DOHH2 (cell line): ENCODE measurements at regions not wholly inside any gene's neighbourhood (a gene's known extent, or its start where the extent isn't known, plus 50 kb on each side); places are given as distances from the start of the nearest gene placed in this dataset.

Source experiments
- H3F3A ChIP-seq: fragments of 200-600 bp; sonication (generic), shearing (Covaris generic); 2 replicates; pipeline ENCODE4 v1.6.0; 2016; ENCODE audit warnings: antibody characterized with exemption, mild to moderate bottlenecking; ENCODE audit not compliant: control insufficient read depth, insufficient read depth
- H3K27ac ChIP-seq: fragments of 200-600 bp; sonication (generic); 2 replicates; pipeline ENCODE4 v1.5.1; 2014; ENCODE audit warnings: low read depth, mild to moderate bottlenecking, low read length, moderate library complexity
- H3K27me3 ChIP-seq: fragments of 200-600 bp; sonication (generic); 2 replicates; pipeline ENCODE4 v1.6.1; 2014; ENCODE audit warnings: mild to moderate bottlenecking, low read length, mixed read lengths; ENCODE audit not compliant: control insufficient read depth
- H3K36me3 ChIP-seq: fragments of 200-600 bp; sonication (generic); 2 replicates; pipeline ENCODE4 v1.6.1; 2014; ENCODE audit warnings: mild to moderate bottlenecking, low read length, moderate library complexity, mixed read lengths; ENCODE audit not compliant: control insufficient read depth
- H3K4me1 ChIP-seq: fragments of 200-600 bp; sonication (generic); 2 replicates; pipeline ENCODE4 v1.6.1; 2014; ENCODE audit warnings: mild to moderate bottlenecking, low read length, mixed read lengths; ENCODE audit not compliant: control insufficient read depth
- H3K4me2 ChIP-seq: fragments of 200-600 bp; sonication (generic); 2 replicates; pipeline ENCODE4 v1.6.0; 2014; ENCODE audit warnings: mild to moderate bottlenecking, low read length, moderate library complexity
- H3K4me3 ChIP-seq: fragments of 200-600 bp; sonication (generic); 2 replicates; pipeline ENCODE4 v1.5.1; 2014; ENCODE audit warnings: mild to moderate bottlenecking, low read length, mixed read lengths
- H3K79me2 ChIP-seq: fragments of 200-600 bp; sonication (generic); 2 replicates; pipeline ENCODE4 v1.6.1; 2014; ENCODE audit warnings: mild to moderate bottlenecking, low read length, mixed read lengths; ENCODE audit not compliant: control insufficient read depth
- H3K9me2 ChIP-seq: fragments of 200-600 bp; sonication (generic); replicated peaks from 2 replicates; pipeline ENCODE4 v1.6.1; 2014; ENCODE audit warnings: mild to moderate bottlenecking, low read length, mixed read lengths; ENCODE audit not compliant: control insufficient read depth
- H3K9me3 ChIP-seq: fragments of 200-600 bp; sonication (generic); 2 replicates; pipeline ENCODE4 v1.6.1; 2014; ENCODE audit warnings: antibody characterized with exemption, low read length, mixed read lengths; ENCODE audit not compliant: control insufficient read depth, insufficient read depth
- H4K20me1 ChIP-seq: fragments of 200-600 bp; sonication (generic); 2 replicates; pipeline ENCODE4 v1.6.0; 2014; ENCODE audit warnings: low read depth, mild to moderate bottlenecking, antibody characterized with exemption, low read length, moderate library complexity; ENCODE audit not compliant: control insufficient read depth, insufficient read depth
- EZH2phosphoT487 ChIP-seq: fragments of 200-600 bp; sonication (generic); IDR thresholded peaks from 2 replicates; pipeline ENCODE4 v1.6.1; 2017; ENCODE audit warnings: borderline replicate concordance, mild to moderate bottlenecking, antibody characterized with exemption, low read length, moderate library complexity, mixed read lengths
- TF ChIP-seq, protein P1 (sequence below): fragments of 200-600 bp; sonication (generic); IDR thresholded peaks from one replicate; pipeline ENCODE4 v1.5.1; 2014; ENCODE audit warnings: antibody characterized with exemption, mild to moderate bottlenecking, low read depth, low read length; ENCODE audit not compliant: poor library complexity, severe bottlenecking

DNA sequence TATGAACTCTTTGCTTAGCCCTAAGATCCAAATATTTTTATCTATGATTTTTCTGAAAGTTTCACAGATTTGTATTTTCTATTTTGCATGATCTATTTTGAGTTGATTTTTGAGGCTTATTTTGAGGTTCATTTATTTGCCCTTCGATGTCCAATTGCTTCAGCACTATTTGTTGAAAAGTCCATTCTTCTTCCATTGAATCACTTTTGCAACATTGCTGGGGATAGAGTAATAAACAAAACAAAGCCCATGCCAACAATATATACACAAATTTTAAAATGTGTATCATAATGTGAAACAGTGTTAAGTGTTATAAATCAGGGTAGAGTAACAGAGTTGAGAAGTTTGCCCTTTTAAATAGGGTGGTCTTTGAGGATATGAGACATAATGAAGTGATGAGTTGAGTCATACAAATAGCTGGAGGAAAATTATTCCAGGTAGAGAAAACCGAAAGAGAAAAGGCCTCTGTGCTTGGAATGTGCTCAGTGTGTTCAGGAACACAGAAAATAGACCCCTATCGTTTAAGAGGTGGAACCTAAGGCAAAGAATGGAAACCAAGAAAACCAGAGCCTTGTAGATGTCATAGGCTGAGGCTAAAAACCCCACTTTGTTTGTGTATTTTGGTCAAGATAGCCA, 172.7 kb upstream of the NR5A2 start:
- H3K4me3 ChIP-seq: no peak overlapping the region
- no peak overlapping the region for H3K27ac ChIP-seq
- no peaks in the 10 kb centered on the region for H4K20me1 ChIP-seq
- H3K9me2 ChIP-seq: no peaks in the 10 kb centered on the region
- TF ChIP-seq EZH2phosphoT487: no peak
- TF ChIP-seq, protein P1, sequence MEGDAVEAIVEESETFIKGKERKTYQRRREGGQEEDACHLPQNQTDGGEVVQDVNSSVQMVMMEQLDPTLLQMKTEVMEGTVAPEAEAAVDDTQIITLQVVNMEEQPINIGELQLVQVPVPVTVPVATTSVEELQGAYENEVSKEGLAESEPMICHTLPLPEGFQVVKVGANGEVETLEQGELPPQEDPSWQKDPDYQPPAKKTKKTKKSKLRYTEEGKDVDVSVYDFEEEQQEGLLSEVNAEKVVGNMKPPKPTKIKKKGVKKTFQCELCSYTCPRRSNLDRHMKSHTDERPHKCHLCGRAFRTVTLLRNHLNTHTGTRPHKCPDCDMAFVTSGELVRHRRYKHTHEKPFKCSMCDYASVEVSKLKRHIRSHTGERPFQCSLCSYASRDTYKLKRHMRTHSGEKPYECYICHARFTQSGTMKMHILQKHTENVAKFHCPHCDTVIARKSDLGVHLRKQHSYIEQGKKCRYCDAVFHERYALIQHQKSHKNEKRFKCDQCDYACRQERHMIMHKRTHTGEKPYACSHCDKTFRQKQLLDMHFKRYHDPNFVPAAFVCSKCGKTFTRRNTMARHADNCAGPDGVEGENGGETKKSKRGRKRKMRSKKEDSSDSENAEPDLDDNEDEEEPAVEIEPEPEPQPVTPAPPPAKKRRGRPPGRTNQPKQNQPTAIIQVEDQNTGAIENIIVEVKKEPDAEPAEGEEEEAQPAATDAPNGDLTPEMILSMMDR: no peak
- no peak overlapping the region for H3K4me2 ChIP-seq
- no peaks in the 10 kb centered on the region for H3K36me3 ChIP-seq
- peaks cover 11% of the 10 kb centered on the region for H3F3A ChIP-seq
- no peaks in the 10 kb centered on the region for H3K9me3 ChIP-seq
- H3K79me2 ChIP-seq: no peaks in the 10 kb centered on the region
- peaks cover 20% of the 10 kb centered on the region for H3K4me1 ChIP-seq
- H3K27me3 ChIP-seq: no peaks in the 10 kb centered on the region

DNA sequence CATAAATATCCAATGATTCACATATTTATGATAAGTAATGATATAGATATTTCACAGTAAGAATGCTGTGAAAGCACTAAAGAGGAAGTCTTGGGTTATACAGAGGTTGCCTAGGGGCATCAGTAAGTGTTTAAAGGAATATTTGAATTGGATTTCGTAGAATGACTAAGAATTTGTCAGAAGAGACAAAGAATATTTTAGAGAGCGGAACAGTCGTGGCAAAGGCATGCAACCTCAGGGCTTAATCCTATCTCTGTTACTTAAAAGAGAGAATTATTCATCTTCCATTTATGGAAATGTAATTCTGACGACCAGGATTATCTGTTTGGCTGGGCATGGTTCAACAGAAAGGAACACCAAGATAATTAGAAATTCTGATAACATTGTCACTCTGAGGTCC, 171.9 kb upstream of the NR5A2 start:
- Histone ChIP-seq H3K27me3 (no peaks in the 10 kb centered on the region), H3K27ac (no peak overlapping the region), H3K4me2 (no peak overlapping the region), H3K9me2 (no peaks in the 10 kb centered on the region), H3K4me1 (peaks cover 27% of the 10 kb centered on the region), H3F3A (peaks cover 11% of the 10 kb centered on the region), H4K20me1 (no peaks in the 10 kb centered on the region), H3K4me3 (no peak overlapping the region), H3K79me2 (no peaks in the 10 kb centered on the region), H3K9me3 (no peaks in the 10 kb centered on the region), H3K36me3 (no peaks in the 10 kb centered on the region)
- no peak for TF ChIP-seq EZH2phosphoT487
- TF ChIP-seq, protein P1: no peak

DNA sequence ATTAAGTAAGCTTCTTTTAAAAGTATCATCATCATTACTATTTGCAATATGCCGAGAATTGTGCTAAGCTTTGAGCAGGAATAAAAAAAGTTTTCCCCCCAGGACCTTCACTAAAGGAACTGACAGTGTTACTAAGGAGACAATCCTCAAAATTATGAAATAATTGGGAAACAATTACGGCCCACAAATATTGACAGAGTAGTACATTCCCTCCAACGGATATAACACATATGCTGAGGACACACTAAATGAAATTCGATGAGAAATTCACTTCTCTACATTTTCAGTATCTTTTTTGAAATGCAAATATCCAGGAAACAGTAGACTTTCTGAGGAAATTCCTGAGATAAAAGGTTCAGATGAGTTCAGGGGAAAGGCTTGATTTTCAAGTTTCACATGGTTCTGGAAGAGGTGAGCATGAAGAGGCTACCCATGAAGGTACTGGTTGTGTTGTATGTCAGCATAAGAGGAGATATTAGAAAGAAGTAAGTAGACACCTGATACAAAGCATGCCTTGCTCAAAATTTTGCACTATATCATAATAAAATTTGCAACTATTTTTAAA, 171.2 kb upstream of the NR5A2 start:
- TF ChIP-seq EZH2phosphoT487: no peak
- TF ChIP-seq, protein P1: no peak
- H3K27ac ChIP-seq: no peak overlapping the region
- no peak overlapping the region for H3K4me2 ChIP-seq
- peaks cover 35% of the 10 kb centered on the region for H3K4me1 ChIP-seq
- no peaks in the 10 kb centered on the region for H4K20me1 ChIP-seq
- no peaks in the 10 kb centered on the region for H3K27me3 ChIP-seq
- peaks cover 11% of the 10 kb centered on the region for H3F3A ChIP-seq
- H3K9me3 ChIP-seq: no peaks in the 10 kb centered on the region
- no peaks in the 10 kb centered on the region for H3K9me2 ChIP-seq
- H3K79me2 ChIP-seq: no peaks in the 10 kb centered on the region
- no peaks in the 10 kb centered on the region for H3K36me3 ChIP-seq
- H3K4me3 ChIP-seq: no peak overlapping the region
